ENCODE measurements at regions not wholly inside any gene's neighbourhood (a gene's known extent, or its start where the extent isn't known, plus 50 kb on each side); places are given as distances from the start of the nearest gene placed in this dataset.

GRCh38 chr2:240195316-240195861 lies 54.9 kb upstream of the OTOS start:
- dilution Hi-C loops (cut with HindIII; ENCODE audit: low sequenced_read_pairs, unreplicated experiment) (no loop called here), intact Hi-C loops (cut with micrococcal nuclease) (no loop called here), in situ Hi-C loops (cut with MboI; ENCODE audit: low sequenced_read_pairs) (no loop called here)
- no TSS peak for BruUV-seq (replicated peaks)
- ATAC-seq (ENCODE audit: low read depth) (no peak), DNase-seq (no peak)
- Histone ChIP-seq H2AK5ac (ENCODE audit: low read depth, low read length) (no peak overlapping the region), H2AFZ (replicated peaks; ENCODE audit: low read length, poor library complexity) (no peak overlapping the region), H3K4me2 (ENCODE audit: low read depth, low read length) (no peak overlapping the region), H2BK120ac (ENCODE audit: low read depth, low read length) (no peak overlapping the region), H4K8ac (ENCODE audit: low read depth in 2 of 2, low read length in 2 of 2) (no peak overlapping the region), H4K91ac (ENCODE audit: insufficient read depth, low read depth, low read length) (no peak overlapping the region), H3K27me3 (ENCODE audit: control insufficient read depth, insufficient read depth, low read length) (peaks cover 43% of the 10 kb centered on the region), H3K14ac (replicated peaks; ENCODE audit: low read depth, low read length) (no peak overlapping the region), H3K36me3 (ENCODE audit: control insufficient read depth, insufficient read depth, low read length) (no peaks in the 10 kb centered on the region), H3K79me1 (ENCODE audit: low read depth in 1 of 2, low read length in 2 of 2) (no peaks in the 10 kb centered on the region), H3K27ac (ENCODE audit: insufficient read depth, low read length) (no peak overlapping the region), H3K18ac (ENCODE audit: low read depth, low read length) (no peak overlapping the region), H3K4me1 (ENCODE audit: control insufficient read depth, insufficient read depth, low read length) (no peaks in the 10 kb centered on the region), H3K9me1 (ENCODE audit: insufficient read depth, low read length) (no peaks in the 10 kb centered on the region), H3K4me3 (ENCODE audit: insufficient read depth, low read depth, low read length) (no peak overlapping the region), H3K9me3 (ENCODE audit: control insufficient read depth, insufficient read depth, low read length) (no peaks in the 10 kb centered on the region; the same call in 1 of the 2 replicates), H2BK5ac (ENCODE audit: low read depth, low read length, poor library complexity, severe bottlenecking) (no peak overlapping the region), H3K23ac (ENCODE audit: low read depth, low read length) (no peak overlapping the region), H4K20me1 (ENCODE audit: insufficient read depth, low read length) (no peaks in the 10 kb centered on the region), H2BK15ac (ENCODE audit: low read depth, low read length) (no peak overlapping the region), H3K4ac (ENCODE audit: low read depth, low read length) (no peak overlapping the region), H3K56ac (ENCODE audit: extremely low read depth, insufficient read depth, low read length) (no peak overlapping the region), H2BK20ac (ENCODE audit: low read depth, low read length) (no peak overlapping the region), H3K9ac (ENCODE audit: low read depth, low read length) (no peak overlapping the region), H4K5ac (ENCODE audit: low read depth, low read length) (no peak overlapping the region), H2AK9ac (replicated peaks; ENCODE audit: low read depth, low read length, poor library complexity) (peak overlapping the region; percentile 67)
- ChIA-PET POLR2A (ENCODE audit: unreplicated experiment) (no interaction called here), CTCF (no interaction called here)
- TF ChIP-seq BHLHE40 (IDR thresholded peaks at IDR 0.05; ENCODE audit: low read depth, low read length) (no peak), MXI1 (IDR thresholded peaks at IDR 0.05; ENCODE audit: borderline replicate concordance, low read depth, low read length) (no peak), ELK1 (IDR thresholded peaks at IDR 0.05; ENCODE audit: borderline replicate concordance, low read depth, low read length) (no peak), FOS (IDR thresholded peaks at IDR 0.05; ENCODE audit: low read depth, low read length) (no peak), RCOR1 (IDR thresholded peaks at IDR 0.05; ENCODE audit: insufficient replicate concordance, low read length) (no peak), CHD1 (IDR thresholded peaks at IDR 0.05; ENCODE audit: low read depth, low read length) (no peak), RFX5 (IDR thresholded peaks at IDR 0.05; ENCODE audit: low read depth, low read length) (no peak), MAZ (IDR thresholded peaks at IDR 0.05; ENCODE audit: borderline replicate concordance, low read depth, low read length) (no peak)
- WGBS, 2 experiments (ENCODE audit: extremely low coverage in 2 of 2, insufficient read length in 1 of 2) = 70% methylated on average over 8 of the region's 10 CpGs; no CpG with 5 or more reads in 1 of the 2 experiments

Data from IMR-90 (cell line).